ENCODE measurements at regions not wholly inside any gene's neighbourhood (a gene's known extent, or its start where the extent isn't known, plus 50 kb on each side); places are given as distances from the start of the nearest gene placed in this dataset.
A peak's percentile ranks its signal among the peaks of the same experiment; 100 is the strongest.

DNA sequence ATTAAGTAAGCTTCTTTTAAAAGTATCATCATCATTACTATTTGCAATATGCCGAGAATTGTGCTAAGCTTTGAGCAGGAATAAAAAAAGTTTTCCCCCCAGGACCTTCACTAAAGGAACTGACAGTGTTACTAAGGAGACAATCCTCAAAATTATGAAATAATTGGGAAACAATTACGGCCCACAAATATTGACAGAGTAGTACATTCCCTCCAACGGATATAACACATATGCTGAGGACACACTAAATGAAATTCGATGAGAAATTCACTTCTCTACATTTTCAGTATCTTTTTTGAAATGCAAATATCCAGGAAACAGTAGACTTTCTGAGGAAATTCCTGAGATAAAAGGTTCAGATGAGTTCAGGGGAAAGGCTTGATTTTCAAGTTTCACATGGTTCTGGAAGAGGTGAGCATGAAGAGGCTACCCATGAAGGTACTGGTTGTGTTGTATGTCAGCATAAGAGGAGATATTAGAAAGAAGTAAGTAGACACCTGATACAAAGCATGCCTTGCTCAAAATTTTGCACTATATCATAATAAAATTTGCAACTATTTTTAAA lies 171.2 kb upstream of the NR5A2 start:
- no peak for DNase-seq (ENCODE audit: low spot score)

DNA sequence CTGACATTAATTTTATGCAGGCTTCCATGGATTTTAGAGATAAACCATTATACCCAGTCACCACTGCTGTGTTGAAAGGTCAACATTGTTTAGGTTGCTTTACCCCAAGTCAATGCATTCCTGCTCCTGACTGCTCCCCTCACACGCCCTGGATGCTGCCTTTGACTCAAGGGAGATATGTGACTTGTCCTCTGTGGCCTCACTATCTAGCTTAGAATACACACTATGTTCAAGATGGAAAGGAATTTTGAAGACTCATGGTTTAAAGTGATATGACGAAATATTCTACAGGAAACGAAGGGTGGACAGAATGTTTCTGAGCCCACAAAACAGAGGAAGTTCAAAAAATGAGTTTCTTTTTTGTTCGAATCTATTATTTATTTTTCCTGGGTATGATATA lies 170.4 kb upstream of the NR5A2 start:
- no peak for DNase-seq (ENCODE audit: low spot score)

DNA sequence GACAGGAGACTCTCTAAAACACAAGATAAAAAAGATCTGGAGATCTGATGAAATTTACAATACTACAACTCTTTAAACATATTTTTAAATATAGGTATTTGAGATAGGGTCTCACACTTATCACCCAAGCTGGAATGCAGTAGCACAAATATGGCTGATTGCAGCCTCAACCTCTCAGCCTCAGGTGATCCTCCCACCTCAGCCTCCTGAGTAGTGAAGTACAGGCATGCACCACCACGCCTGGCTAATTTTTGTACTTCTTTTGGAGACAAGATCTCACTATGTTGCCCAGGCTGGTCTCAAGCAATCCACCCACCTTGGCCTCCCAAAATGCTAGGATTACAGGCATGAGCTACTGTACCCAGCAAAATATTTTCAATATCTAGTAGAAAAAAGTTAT lies 170.0 kb upstream of the NR5A2 start:
- no peak for DNase-seq (ENCODE audit: low spot score)

DNA sequence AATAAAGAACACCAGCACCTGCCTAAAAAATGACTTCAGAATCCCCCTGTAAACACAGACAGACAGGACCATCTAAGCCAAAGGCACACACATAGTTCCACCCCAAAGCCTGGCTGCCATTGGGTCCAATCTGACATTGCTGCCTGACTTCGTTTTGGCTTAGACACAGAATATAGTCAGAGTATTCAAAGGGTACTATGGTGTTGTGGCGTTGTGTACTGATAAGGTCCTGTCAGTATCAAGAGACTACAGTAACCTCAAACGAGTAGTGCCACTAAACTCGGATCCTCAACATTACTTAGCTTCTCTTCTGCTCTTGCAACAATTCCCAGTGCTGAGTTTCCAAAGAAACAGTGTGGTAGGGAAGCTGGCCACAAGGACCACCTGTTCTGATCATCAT lies 169.3 kb upstream of the NR5A2 start:
- DNase-seq (ENCODE audit: low spot score): no peak

DNA sequence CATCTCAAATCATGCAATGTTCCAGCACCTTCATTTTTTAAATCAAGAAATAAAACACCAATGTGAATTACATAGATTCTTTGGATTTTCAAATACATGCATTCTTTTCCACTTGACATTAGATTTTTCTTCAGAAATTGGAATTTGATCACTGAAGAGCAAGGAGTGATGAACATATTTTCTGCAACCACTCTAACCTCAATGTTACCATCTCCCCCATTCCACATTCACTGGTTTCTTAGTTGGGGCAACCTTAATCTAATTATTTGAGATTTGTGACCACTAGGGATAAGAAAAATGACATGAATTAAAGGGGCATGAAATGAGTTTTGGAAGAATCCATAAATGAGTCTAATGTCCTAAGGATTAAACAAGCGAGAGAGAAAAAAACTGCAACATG lies 168.7 kb upstream of the NR5A2 start:
- DNase-seq (ENCODE audit: low spot score): no peak

DNA sequence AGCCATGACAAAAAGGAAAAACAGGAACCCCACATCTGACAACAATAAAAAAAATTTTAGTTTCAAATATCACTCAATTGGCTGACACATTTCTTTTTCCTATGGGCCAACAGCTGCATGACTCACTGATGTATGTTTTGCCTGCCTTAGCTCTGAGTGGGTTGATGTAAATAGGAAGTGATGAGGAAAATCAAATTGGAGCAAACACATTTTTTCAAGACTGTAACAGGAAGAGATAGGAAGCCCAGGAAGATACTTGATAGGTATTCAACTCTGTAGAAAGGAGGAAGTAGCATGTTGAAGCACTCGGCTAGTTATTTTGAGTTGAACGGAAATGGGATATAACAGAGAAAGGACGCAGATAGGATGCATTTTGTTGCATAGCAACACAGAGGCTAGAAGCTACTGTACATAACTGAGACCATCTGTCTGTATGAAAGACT lies 168.0 kb upstream of the NR5A2 start:
- no peak for DNase-seq (ENCODE audit: low spot score)

DNA sequence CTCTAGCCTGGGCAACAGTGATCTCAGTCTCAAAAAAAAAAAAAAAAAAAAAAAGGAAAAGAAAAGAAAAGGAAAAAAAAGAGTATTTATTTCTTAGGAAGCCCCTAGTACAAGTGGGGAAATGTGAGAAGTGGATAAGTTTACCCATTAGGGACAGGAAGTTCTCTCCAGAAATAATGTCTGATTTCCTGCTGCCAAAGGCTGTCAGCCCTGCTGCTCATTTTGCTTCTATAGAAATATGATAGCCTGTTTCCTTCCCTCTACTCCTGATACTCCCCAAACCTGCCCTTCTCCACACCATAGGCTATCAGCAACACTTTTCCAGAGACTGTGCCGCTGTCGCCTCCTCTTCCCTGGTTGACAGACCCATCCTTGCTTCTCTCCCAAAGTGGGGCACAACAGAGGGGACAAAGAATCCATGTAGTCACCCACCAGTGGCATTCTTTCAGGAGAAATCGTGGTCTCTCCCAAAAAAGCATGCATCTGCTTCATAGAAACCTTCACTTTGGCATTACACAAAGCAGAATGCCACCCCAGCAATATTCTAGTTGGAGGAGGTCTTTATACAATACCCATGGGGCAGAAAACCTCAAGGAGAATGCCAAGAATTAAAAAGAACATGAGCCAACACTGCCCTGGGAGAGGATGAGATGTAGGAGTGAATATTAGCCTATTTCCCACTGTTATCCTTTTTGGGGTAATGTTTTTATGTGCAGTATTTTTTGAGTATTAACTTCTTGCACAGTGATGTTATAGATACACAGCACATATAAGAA lies 166.3 kb upstream of the NR5A2 start:
- no peak for DNase-seq (ENCODE audit: low spot score)

DNA sequence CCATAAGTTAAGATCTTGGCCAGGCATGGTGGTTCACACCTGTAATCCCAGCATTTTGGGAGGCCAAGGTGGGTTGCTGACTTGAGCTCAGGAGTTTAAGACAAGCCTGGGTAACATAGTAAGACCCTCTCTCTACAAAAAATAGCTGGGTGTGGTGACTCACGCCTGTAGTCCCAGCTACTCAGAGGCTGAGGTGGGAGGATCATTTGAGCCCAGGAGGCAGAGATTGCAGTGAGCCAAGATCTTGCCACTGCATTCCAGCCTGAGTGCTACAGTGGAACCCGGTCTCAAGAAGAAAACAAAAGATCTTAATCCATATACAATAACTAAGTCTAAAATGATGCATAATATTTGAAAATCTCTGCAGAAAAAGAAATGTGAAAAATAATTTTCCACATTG lies 165.5 kb upstream of the NR5A2 start:
- DNase-seq (ENCODE audit: low spot score): no peak

DNA sequence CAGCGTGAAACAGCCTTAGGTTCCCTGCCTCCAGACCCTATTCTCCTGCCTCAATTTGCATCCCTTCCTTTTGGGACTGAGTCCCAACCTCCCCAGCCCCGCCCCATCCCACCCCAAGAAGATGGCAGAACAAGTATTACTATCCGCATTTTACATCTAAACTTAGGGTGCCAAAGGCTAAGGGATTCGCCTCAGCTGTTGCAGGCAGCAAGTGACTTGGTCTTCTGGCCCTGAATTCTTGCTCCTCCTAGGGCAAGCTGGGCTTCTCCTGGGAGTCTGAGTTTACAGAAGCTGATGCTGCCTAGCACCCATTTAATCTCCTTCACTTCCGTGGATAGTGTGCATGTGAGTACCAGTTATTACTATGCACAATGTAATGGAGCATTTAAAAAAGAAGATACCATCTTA lies 161.3 kb upstream of the NR5A2 start:
- no peak for DNase-seq (ENCODE audit: low spot score)

DNA sequence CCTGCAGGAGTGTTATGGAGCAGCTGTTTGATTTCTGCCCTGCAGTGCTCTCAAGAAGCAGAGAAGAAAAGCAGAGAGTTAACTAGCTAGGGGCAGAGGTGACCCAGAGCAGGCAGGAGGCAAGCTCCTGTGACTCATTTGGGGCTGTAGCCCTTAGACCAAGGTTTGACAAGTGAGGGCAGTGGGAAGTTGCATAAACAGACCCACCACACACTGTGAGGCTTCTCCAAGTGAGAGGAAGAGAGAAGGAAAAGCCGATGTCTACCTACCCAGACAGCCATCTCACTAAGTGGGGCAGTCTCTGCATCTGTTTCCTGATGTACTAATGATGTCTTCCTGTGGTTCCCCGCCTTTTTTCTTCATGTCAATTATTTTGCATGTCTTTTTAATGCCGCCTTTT lies 159.9 kb upstream of the NR5A2 start:
- DNase-seq (ENCODE audit: low spot score): no peak

DNA sequence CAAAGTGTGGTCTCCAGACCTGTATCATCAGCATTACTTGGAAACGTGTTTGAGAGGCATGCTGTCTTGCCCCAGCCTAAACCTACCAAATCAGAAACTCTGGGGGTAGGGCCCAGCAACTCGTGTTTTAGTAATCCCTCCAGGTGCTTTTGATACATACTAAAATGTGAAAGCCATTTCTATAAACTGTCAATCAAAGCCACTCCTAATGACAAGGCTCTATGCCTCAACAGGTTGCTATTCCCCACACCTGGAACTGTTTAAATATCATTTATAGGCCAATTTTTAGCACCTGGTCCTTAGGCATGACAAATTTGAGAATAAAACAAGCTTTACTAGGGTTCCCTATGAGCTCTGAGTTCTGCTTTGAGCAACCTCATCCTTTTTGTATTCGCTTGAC lies 158.7 kb upstream of the NR5A2 start:
- no peak for DNase-seq (ENCODE audit: low spot score)

DNA sequence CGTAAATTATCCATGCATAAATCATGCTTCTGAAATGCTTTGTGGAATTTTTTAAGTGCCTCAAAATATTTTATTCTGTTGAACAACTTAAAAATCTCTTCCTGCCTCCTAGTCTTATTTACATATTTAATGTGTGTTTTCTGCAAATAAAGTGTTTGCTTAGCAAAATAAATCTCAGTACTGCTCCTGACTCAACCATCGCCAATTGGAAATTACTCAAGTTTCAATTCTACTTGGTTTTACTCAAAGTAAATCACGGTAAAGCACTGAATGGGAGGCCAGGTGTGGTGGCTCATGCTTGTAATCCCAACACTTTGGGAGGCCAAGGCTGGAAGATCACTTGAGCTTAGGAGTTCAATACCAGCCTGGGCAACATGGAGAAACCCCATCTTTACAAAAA lies 152.2 kb upstream of the NR5A2 start:
- DNase-seq (ENCODE audit: low spot score): no peak

DNA sequence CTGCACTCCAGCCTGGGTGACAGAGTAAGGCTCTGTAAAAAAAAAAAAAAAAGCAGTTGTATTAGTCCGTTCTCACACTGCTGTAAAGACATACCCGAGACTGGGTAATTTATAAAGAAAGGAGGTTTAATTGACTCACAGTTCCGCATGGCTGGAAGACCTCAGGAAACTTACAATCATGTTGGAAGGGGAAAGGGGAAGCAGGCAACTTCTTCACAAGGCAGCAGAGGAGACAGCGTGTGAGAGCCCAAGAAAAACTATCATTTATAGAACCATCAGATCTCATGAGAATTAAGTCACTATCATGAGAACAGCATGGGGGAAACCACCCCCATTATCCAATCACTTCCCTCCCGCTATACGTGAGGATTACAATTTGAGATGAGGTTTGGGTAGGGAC lies 151.7 kb upstream of the NR5A2 start:
- DNase-seq (ENCODE audit: low spot score): no peak

DNA sequence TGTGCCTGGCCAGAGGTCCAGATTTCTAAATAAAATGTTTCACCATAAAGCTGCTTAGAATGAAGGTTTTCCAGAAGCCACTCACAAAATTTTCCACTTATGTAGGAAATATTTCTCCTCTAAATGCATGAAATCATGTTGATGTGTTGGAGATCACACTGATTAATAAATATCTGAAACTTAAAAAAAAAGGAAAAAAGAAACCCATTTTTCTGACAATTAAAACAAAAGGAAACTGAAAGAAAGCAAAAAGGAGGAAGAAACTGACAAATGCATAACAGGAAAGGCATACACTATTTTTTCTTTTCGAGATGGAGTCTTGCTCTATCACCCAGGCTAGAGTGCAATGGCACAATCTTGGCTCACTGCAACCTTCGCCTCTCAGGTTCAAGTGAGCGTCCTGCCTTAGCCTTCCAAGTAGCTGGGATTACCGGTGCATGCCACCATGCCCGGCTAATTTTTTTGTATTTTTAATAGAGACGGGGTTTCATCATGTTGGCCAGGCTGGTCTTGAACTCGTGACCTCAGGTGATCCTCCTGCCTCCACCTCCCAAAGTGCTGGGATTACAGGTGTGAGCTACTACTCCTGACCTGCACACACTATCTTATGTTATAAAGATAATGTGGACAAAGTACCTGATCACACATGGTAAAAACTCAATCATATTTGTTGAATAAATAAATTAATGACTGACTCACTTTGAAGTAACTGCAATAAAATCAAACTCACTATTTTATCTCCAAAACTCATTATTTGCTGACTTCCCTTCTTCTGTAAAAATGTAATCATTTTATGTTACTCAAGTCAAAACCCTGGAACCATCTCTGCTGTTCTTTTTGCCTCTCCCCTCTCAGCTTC lies 149.8 kb upstream of the NR5A2 start:
- no peak for DNase-seq (ENCODE audit: low spot score)

DNA sequence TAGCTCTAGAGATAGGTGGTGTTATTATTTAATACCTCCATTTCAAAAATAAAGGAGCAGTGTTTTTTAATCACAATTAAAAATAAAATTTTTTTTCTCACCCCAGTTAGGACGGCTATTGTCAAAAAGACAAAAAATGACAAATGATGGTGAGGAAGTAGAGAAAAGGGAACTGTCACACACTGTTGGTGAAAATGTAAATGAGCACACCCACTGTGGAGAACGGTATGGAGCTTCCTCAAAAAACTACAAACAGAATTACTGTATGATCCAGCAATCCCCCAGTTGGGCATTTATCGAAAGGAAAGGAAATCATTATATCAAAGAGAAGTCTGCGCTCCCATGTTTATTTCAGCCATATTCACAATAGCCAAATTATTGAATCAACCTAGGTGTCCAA lies 148.7 kb upstream of the NR5A2 start:
- no peak for DNase-seq (ENCODE audit: low spot score)

DNA sequence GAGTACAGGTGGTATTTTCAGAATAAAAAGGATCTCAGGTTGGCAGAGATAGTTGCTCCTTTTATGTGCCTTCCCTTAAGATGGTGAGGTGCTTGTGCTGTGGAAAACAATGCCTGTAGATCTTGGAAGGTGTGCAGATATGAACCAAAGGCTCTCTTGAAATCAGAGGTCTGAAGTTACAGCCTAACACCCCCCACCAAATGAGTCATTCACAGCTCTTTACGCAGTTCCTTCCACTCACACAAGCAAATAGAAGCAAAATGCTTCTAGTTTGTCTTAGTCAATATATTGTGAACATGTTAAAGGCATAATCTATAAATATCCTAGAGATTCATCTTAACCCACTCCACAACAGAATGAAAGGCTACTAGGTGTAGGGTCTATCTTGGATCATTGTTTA lies 128.9 kb upstream of the NR5A2 start:
- DNase-seq (ENCODE audit: low spot score): no peak

DNA sequence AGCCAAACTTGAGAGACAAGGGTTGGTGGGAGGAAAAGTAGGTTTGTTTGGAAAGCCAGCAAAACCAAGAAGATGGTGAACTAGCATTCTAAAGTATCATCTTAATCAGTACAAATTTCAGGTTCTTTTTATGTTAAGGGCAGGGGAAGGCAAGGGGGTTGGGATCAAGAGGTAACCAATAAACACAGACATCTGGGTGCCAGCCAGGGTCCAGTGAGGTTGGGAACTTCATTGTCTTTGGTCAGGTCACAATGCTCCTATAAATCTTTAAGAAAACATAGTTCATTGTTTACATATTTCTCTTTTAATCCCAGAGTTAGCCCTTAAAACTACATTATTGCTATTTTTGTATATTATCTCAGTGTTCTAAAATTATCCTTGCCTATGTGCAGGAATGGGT lies 126.2 kb upstream of the NR5A2 start:
- no peak for DNase-seq (ENCODE audit: low spot score)

DNA sequence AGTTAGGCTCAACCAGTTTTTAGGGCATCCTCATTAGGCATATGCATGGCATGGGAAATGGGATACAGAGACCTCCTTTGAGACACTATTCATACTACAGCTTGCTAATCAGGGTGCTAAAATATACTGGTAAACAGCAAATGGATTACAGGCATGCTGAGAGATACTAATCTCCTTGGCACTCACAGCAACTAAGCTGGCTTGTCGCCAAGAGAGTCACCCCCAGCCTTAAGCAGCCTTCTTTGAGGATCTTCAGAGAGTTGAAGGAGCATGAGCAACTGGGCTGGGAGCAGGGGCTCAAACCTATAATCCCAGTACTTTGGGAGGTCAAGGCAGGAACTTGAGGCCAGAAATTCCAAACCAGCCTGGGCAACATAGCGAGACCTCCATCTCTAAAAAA lies 120.1 kb upstream of the NR5A2 start:
- no peak for DNase-seq (ENCODE audit: low spot score)

DNA sequence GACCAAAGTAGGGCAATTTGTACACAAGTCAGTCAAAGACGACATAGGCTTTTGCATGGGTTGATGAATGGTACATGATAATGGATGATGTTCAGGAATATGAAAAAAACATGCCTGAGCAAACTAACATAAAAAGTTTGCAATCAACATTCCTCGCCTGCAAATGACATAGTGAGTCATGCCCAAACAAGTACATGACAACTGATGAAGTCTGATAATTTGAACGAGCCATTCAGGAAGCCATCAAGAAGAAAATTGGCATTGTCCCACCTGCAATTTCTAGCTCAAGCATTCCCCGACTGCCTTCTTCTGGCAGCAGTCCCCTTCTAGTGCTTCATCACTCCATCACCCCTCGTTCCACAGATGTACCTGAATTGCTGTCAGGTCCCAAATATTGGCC lies 118.4 kb upstream of the NR5A2 start:
- peak; percentile 52 for DNase-seq (ENCODE audit: low spot score)

DNA sequence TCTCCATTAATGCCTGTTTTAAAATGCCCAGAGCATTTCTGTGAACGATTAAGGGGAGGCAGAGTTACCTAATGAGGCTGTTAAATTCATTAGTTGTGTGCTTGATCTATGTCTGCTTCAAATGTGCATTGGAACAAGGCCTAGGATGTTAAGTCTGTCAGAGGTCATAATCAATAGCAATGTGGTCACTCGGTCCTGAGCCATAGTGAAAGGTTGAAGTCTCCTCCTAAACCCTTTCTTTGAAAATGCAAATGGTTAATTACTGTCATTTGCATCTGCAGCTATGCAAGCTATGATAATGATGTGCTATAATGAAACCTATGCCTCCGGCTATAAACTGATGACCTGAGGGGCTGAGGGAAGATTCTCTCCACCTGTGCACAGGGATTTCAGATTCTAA lies 114.2 kb upstream of the NR5A2 start:
- DNase-seq (ENCODE audit: low spot score): no peak

DNA sequence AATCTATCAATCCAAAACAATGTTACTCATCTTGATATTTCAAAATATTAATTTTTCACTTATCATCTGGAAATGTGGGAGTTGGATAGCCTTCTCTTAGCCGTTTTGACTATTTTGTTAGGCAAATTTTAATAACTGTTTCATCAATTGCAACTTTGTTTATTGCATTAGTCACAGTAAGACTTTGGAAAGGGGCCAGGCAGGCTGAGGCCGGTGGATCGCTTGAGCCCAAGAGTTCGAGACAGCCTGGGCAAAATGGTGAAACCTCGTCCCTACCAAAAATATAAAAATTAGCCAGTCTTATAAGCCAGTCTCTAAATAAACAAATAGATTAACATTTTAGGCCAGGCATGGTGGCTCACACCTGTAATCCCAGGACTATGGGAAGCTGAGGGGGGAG lies 113.0 kb upstream of the NR5A2 start:
- no peak for DNase-seq (ENCODE audit: low spot score)

DNA sequence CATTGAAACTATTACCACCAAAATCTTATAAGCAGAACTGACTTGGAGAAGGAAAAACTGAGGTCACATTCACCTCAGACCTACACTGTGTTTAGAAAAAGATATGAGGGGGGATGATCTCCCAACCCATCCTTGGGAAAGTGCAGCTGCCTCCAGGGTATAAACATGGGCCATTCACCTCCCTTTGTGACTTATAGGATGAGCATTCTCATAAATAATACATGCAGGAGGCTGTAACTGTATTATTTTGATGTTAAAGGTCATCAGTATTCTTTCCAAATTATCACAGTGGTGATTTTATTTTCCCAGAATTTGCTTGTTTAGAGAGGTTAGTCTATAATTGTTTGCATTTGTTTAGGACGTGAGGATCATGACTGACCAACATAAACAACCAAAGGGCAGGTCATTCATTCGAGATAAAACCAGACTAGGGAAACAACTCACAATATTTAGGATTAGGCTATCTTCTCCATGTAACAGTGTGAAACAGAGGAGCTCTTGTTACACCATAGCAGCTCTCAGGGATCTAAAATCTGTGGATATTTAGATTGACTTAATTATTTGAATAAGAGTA lies 109.2 kb upstream of the NR5A2 start:
- DNase-seq (ENCODE audit: low spot score): no peak

DNA sequence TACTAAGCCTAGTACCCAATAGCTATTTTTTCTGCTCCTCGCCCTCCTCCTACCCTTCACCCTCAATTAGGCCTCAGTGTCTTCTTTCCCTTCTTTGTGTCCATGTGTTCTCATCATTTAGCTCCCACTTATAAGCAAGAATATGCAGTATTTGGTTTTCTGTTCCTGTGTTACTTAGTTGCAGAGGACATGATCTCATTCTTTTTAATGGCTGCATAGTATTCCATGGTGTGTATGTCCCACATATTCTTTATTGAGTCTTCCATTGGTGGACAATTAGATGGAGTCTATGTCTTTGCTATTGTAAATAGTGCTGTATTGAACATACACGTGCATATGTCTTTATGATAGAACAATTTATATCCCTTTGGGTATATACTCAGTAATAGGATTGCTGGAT lies 106.9 kb upstream of the NR5A2 start:
- DNase-seq (ENCODE audit: low spot score): no peak
